ELR (cell line): ENCODE measurements at regions not wholly inside any gene's neighbourhood (a gene's known extent, or its start where the extent isn't known, plus 50 kb on each side); places are given as distances from the start of the nearest gene placed in this dataset.
"Not testable (repeated sequence)": the region's sequence is repeated elsewhere in the genome, so short reads cannot be mapped to it uniquely, and the experiment has no call there.

Source experiments
- DNase-seq: peaks from one replicate; pipeline ENCODE4 v3.0.0-alpha.2; 2015; ENCODE audit warnings: low read depth

GRCh38 chr14:106355007-106355791 is 828.8 kb downstream of the TMEM121 start:
- DNase-seq: not testable (repeated sequence)

GRCh38 chr14:106355881-106356642 is 829.7 kb downstream of the TMEM121 start:
- not testable (repeated sequence) for DNase-seq

- DNase-seq: not testable (repeated sequence)
These were observed 830.2 kb downstream of the TMEM121 start for GRCh38 chr14:106356643-106356930.

- DNase-seq: not testable (repeated sequence)
These were observed 832.9 kb downstream of the TMEM121 start for GRCh38 chr14:106359157-106359887.

- DNase-seq: not testable (repeated sequence)
These were observed 839.0 kb downstream of the TMEM121 start for GRCh38 chr14:106365371-106365770.

- DNase-seq: not testable (repeated sequence)
These were observed 839.5 kb downstream of the TMEM121 start for GRCh38 chr14:106365894-106366293.

- DNase-seq: not testable (repeated sequence)
These were observed 840.6 kb downstream of the TMEM121 start for GRCh38 chr14:106366971-106367370.

- not testable (repeated sequence) for DNase-seq
These were observed 843.1 kb downstream of the TMEM121 start for GRCh38 chr14:106369456-106369855.

- DNase-seq: peak; percentile 3
These were observed 846.7 kb downstream of the TMEM121 start for GRCh38 chr14:106372870-106373652.

- DNase-seq: not testable (repeated sequence)
These were observed 847.3 kb downstream of the TMEM121 start for GRCh38 chr14:106373653-106374110.

- no peak for DNase-seq
These were observed 851.0 kb downstream of the TMEM121 start for GRCh38 chr14:106377432-106377831.

- DNase-seq: no peak
These were observed 851.8 kb downstream of the TMEM121 start for GRCh38 chr14:106378191-106378590.

GRCh38 chr14:106380740-106381139 is 854.4 kb downstream of the TMEM121 start:
- no peak for DNase-seq

GRCh38 chr14:106389186-106389585 is 862.8 kb downstream of the TMEM121 start:
- not testable (repeated sequence) for DNase-seq

GRCh38 chr14:106390401-106390800 is 864.0 kb downstream of the TMEM121 start:
- no peak for DNase-seq

GRCh38 chr14:106390947-106391346 is 864.6 kb downstream of the TMEM121 start:
- no peak for DNase-seq

GRCh38 chr14:106393742-106394141 is 867.4 kb downstream of the TMEM121 start:
- DNase-seq: no peak

- DNase-seq: no peak
These were observed 869.2 kb downstream of the TMEM121 start for GRCh38 chr14:106395456-106396050.

GRCh38 chr14:106396999-106397398 is 870.6 kb downstream of the TMEM121 start:
- no peak for DNase-seq

- DNase-seq: not testable (repeated sequence)
These were observed 872.5 kb downstream of the TMEM121 start for GRCh38 chr14:106398931-106399331.

GRCh38 chr14:106401316-106401715 is 874.9 kb downstream of the TMEM121 start:
- not testable (repeated sequence) for DNase-seq
